RCC 7860 (cell line): ENCODE measurements at regions not wholly inside any gene's neighbourhood (a gene's known extent, or its start where the extent isn't known, plus 50 kb on each side); places are given as distances from the start of the nearest gene placed in this dataset.

ENCODE experiments used
- DNase-seq: peaks from one replicate; pipeline ENCODE4 v3.0.0-alpha.2; 2015; ENCODE audit warnings: low spot score
- FAIRE-seq: peaks from 2 replicates; lab custom pipeline; 2012; peaks lifted over from hg19 to GRCh38; lab: Jason Lieb, UNC

DNA sequence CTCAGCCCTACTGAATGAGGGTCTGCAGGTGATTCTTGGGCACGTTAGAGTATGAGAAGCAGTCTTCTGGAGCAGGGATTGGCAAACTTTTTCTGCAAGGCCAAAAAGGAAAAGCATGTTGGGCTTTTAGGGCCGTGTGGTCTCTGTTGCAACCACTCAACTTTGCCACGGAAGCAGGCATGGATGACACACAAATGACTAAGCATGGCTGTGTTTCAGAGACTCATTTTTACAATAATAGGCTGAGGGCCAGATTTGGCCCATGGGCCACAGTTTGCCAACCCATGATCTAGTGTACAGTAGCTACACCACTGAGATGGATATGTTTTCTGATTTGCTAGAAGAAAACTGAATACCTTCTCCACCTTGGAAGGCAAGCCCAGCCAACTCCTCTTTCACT, 66.1 kb upstream of the PRICKLE2 start:
- peak; percentile 93 for FAIRE-seq
- peak; percentile 78 for DNase-seq

- DNase-seq = no peak
- FAIRE-seq = no peak
These were observed 65.6 kb upstream of the PRICKLE2 start for GRCh38 chr3:64290864-64291263.

DNA sequence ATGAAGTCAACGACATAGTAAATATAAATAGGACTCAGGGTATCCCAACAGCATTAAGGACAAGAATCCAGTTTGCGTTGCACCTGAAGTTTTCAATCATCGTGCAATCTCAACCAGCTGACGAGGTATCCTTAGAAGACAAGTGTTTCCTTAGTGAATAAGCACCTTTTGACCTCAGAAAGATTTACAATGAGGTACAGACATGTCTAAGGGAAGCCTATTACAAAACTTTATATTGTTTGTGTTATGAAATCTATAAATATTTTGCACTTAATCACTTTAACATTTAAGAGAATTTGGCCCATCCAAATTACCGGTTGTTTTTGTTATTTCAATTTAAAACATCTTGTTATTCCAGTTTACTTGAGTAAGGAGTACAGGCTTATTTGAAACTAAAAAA, 64.9 kb upstream of the PRICKLE2 start:
- DNase-seq (no peak), FAIRE-seq (no peak)

DNA sequence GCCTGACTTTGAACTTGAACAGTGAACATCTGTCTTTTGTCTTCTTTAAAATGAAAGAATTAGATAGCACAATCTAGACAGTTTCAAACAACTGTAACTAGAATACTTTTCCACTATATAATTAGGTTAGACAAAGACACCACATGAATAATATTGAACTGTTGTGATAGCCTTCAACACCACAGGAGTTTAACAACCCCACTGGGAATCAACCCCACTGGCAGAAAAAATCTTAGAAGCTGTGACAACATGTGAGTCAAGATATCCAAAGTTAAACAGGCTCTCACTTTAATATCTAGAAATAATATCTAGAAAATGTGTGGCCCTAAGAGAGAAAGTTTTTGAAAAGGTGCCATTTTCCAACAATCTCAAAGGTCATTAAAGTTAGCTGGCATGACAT, 64.4 kb upstream of the PRICKLE2 start:
- FAIRE-seq (no peak), DNase-seq (no peak)

DNA sequence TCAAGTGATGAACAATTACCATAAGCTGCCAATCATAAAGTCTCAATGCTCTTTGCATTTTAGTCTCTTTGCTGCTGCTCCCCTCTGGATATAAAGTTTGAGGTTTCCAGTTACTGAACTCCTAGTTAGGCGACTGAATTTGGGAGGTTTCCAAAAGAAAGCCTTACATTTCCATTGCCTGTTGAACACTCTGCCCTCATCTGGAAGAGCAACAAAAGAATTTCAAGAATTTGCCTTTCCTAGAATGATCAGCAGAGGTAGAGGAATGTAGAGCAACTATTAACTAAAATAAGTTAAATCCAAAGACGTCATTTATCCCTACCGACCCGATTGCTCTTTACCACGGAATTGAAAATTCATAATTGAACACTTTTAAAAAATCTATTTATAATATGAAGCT, 53.4 kb upstream of the PRICKLE2 start:
- FAIRE-seq (peak; percentile 90), DNase-seq (peak; percentile 64)

DNA sequence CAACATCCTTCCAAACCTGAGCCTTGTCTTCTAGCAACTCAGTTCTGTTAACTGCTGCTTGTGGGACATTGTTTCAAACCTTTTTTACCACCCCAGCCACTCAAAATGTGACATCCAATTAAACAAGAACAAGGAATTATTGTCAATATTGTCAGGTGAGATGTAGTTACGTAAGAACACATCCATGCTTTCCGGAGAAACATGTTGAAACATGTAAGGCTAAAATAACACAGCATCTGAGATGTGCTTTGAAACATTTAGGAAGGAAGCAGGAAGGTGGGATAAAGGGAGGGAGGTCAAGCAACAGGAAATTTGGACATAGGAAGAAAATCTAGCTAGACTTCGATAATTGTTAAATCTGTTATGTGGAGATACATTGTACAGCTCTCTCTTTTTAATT, 50.9 kb upstream of the PRICKLE2 start:
- FAIRE-seq (no peak), DNase-seq (no peak)
